ENCODE measurements at regions not wholly inside any gene's neighbourhood (a gene's known extent, or its start where the extent isn't known, plus 50 kb on each side); places are given as distances from the start of the nearest gene placed in this dataset.

DNA sequence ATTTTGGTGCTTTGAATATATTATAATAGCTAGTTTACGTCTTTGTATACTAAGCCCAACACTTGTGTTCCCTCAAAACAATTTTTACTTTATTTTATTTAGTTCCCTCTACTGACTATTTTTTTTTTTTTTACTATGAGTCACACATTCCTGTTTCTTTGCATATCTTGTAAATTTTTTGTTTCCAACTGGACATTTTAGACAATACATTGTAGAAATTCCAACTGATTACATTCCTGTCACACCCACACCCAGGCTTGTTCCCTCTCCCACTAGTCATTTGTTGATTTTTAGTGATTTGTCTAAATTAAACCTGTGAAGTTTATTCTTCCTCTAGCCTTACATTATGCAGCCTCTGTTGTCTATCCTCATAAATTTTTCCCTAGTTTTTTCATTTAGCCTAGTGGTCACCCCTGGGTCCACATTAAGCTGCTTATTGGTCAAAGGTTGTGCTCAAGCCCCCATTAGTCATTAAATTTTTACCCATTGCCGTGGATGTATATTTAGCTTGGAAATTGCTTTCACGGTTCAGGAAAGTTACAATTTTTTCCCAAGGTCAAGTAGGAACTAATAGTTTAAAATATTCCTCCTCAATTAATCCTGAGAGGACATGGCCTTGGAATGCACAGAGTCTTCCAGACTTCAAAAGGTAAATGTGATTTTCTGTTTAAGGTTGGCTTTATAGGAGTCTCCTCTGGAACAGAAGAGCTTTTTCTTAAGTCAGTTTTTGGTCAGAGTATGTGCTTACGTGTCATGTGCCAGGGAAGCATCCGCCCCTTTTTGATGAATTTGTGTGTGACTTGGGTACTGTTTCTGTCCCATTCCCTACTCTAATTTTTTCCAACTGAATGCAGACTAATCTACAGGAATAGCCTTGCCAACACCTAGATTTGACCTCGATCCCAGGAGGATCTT, 207.6 kb upstream of the TMEM72 start:
- DNase-seq (ENCODE audit: insufficient read length) (no peak), FAIRE-seq (no peak)
- TF ChIP-seq POLR2A (IDR thresholded peaks at IDR 0.05; ENCODE audit: low read depth, low read length), result no peak
- no peak for TF ChIP-seq POLR2AphosphoS5 (IDR thresholded peaks at IDR 0.05; ENCODE audit: low read depth, low read length)
- no peak for TF ChIP-seq TAF1 (IDR thresholded peaks at IDR 0.05; ENCODE audit: borderline replicate concordance, low read depth, low read length)

DNA sequence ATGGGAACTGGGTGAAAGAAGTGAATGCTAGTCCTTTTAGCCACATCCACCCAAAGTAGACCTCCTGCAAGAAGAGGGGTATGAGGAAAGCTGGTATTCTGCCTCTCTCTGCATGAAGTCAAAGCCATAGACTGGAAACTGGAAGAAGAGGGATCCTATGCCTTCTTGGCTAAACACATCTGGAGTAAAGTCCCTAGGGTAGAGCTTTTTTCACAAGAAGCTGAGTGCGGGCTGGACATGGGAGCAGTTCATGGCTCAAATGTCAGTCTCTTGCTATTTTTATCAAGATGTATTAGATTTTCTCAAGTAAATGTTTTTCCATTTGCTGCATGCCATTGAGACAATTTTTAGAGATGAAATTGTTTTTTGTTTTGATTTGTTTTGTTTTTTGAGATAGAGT, 206.5 kb upstream of the TMEM72 start:
- no peak for DNase-seq (ENCODE audit: insufficient read length)

DNA sequence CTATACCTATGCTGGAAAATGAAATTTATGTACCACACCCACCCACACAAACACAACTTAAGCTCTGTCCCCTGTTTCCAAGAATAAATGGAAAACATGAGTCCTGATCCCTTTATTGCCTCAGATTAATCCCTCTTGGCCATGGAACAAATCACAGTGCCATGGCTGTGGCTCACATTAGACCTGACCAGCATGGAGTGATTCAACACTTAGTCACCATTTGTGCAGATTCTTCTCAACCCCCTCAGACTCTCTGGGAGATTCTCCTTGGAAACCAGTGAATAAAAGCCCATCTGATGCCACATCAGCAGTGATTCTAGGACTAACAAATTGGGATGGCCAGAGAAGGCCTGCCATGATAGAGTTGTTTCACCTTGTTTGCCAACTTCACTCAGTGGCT, 204.4 kb upstream of the TMEM72 start:
- FAIRE-seq, result no peak
- DNase-seq (ENCODE audit: insufficient read length), result no peak
- TF ChIP-seq POLR2A (IDR thresholded peaks at IDR 0.05; ENCODE audit: low read depth, low read length), result no peak
- no peak for TF ChIP-seq TAF1 (IDR thresholded peaks at IDR 0.05; ENCODE audit: borderline replicate concordance, low read depth, low read length)
- TF ChIP-seq POLR2AphosphoS5 (IDR thresholded peaks at IDR 0.05; ENCODE audit: low read depth, low read length), result no peak

More for the DNA sequence above, 206.5 kb upstream of the TMEM72 start:
- no peak for TF ChIP-seq POLR2A (IDR thresholded peaks at IDR 0.05; ENCODE audit: low read depth, low read length)
- TF ChIP-seq TAF1 (IDR thresholded peaks at IDR 0.05; ENCODE audit: borderline replicate concordance, low read depth, low read length), result no peak
- no peak for TF ChIP-seq POLR2AphosphoS5 (IDR thresholded peaks at IDR 0.05; ENCODE audit: low read depth, low read length)
- FAIRE-seq, result no peak

DNA sequence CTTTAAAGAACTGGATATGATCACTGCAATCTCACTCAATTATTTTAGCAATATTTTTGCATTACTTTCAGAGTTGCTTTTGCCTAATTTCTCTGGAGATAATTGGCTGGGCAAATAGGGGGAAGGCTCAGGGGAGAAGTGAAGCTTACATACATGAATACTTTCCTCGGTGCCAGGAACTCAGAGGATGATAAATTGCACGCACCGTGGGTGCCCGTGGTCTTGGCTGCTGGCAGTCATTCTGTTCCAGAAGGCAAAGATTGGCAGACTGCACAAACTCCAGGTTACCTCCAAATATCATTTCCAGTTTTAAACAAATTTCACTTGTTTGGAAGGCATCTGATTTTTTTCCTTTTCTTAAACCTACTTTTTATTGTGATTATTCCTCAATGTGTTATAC, 197.8 kb upstream of the TMEM72 start:
- no peak for DNase-seq (ENCODE audit: insufficient read length)
- FAIRE-seq, result no peak
- no peak for TF ChIP-seq POLR2AphosphoS5 (IDR thresholded peaks at IDR 0.05; ENCODE audit: low read depth, low read length)
- TF ChIP-seq TAF1 (IDR thresholded peaks at IDR 0.05; ENCODE audit: borderline replicate concordance, low read depth, low read length), result no peak
- no peak for TF ChIP-seq POLR2A (IDR thresholded peaks at IDR 0.05; ENCODE audit: low read depth, low read length)

DNA sequence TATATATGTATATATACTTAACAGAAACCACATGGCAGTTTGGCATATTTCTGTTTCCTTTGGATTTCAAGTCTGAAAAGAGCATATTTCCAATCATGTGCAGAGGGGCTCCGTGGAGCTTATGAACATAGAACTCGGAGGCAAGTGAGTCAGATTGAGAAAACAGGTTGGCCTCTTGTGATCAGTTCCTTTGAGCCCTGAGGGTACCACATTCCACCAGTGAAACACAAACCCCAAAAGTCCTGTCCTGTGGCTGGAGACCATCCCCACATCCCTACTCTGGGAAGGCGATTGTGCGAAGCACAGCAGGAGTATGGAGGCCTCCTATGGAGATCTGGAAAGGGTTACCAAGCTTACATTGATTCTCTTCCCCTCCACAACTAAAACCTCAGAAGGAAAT, 196.7 kb upstream of the TMEM72 start:
- FAIRE-seq, result no peak
- no peak for DNase-seq (ENCODE audit: insufficient read length)
- TF ChIP-seq POLR2A (IDR thresholded peaks at IDR 0.05; ENCODE audit: low read depth, low read length) (no peak), TAF1 (IDR thresholded peaks at IDR 0.05; ENCODE audit: borderline replicate concordance, low read depth, low read length) (no peak), POLR2AphosphoS5 (IDR thresholded peaks at IDR 0.05; ENCODE audit: low read depth, low read length) (no peak)

DNA sequence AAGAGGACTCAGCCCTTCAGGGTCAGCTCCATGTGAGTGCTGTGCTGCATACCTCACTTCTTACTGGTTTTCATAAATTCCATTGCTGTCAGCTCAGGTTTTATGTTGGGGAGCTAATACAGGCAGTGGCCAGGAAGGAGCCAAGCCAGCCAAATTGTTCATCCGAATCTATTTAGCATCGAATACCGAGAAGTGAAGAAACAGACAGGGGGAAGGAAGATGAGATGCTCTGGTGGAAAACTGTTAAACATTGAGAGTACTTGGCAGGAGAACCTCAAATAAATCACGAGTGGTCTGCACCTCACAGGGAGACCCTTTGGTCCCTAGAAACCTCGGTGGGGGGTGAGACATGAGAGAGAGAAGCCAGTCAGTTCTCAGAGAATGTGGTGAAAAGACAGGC, 196.0 kb upstream of the TMEM72 start:
- TF ChIP-seq POLR2A (IDR thresholded peaks at IDR 0.05; ENCODE audit: low read depth, low read length), result no peak
- no peak for TF ChIP-seq POLR2AphosphoS5 (IDR thresholded peaks at IDR 0.05; ENCODE audit: low read depth, low read length)
- no peak for TF ChIP-seq TAF1 (IDR thresholded peaks at IDR 0.05; ENCODE audit: borderline replicate concordance, low read depth, low read length)
- DNase-seq (ENCODE audit: insufficient read length), result no peak
- FAIRE-seq, result no peak

DNA sequence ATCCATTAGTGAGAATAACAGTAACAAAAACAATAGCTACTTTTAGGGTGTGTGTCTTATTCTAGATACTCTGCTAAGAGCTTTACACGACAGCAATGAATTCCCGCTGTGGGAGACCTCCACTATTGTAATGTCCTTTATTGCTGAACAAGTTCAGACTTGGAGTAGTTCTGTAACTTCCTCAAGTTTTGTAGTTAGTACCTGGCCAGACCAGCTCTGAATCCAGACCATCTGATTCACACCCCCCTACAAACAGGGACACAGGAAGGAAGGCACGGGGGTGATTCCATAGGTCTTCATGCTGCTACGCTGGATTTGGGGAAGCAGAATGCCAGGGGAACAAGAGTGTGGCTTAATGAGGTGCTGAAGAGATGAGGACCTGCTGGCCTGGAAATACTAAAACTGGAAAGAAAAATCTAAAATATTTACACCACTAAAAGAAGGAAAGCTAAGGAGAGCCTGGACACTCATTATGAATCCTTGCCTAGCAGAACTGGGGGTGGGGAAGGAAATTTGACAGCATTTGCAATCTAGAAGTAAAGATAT, 194.6 kb upstream of the TMEM72 start:
- DNase-seq (ENCODE audit: insufficient read length) (no peak), FAIRE-seq (no peak)
- TF ChIP-seq TAF1 (IDR thresholded peaks at IDR 0.05; ENCODE audit: borderline replicate concordance, low read depth, low read length) (no peak), POLR2AphosphoS5 (IDR thresholded peaks at IDR 0.05; ENCODE audit: low read depth, low read length) (no peak), POLR2A (IDR thresholded peaks at IDR 0.05; ENCODE audit: low read depth, low read length) (no peak)

DNA sequence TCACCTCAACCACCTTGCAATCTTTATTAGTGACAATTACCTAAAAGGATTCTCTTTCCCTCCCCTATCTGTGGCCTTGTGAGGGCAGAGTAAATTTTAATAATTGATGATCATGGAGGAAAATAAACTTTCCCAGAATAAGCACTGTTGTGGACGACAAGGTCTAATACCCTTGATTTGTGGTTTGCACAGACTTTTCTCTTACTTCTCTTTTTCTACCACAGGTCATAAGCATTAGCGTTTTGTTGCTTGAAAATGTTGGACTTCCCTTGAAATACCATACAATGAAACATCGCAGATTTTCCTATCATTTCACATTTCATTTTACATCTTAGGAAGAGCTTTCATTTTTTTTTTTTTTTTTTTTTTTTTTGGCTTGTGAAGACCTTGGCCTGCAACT, 188.1 kb upstream of the TMEM72 start:
- DNase-seq (ENCODE audit: insufficient read length), result no peak
- no peak for FAIRE-seq
- no peak for TF ChIP-seq TAF1 (IDR thresholded peaks at IDR 0.05; ENCODE audit: borderline replicate concordance, low read depth, low read length)
- no peak for TF ChIP-seq POLR2A (IDR thresholded peaks at IDR 0.05; ENCODE audit: low read depth, low read length)
- no peak for TF ChIP-seq POLR2AphosphoS5 (IDR thresholded peaks at IDR 0.05; ENCODE audit: low read depth, low read length)

DNA sequence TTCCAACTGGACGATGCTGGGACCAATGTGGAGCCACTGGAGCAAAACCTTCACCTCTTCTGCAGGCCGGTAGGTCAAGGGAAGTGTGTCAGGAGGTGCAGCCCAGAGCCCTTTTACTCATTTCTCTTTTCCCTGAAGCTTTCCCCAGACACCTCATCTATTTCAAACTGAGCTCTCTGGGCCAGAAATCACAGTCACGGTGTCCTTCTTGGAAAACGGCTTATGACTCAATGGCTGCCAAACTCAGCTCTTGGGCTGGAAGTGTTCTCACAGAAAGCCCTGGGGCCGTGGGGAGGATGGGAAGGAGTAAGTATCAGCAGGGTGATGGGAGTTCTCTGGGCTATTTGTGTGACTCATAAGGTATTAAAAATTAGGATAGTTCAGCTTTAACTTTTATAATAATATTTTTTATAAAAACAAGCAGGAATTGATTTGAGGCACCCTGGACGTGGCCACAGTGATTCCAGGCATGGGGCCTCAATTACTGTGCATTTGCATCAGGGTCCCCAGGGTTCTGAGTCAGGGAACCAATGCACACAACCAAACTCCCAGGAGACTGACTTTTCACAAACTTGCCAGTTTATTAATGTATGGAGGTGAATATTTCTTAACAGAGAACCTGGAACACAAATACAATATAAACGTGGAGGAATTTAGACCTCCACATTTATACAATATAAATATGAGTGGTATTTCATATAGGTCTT, 187.4 kb upstream of the TMEM72 start:
- FAIRE-seq (no peak), DNase-seq (ENCODE audit: insufficient read length) (no peak)
- TF ChIP-seq POLR2A (IDR thresholded peaks at IDR 0.05; ENCODE audit: low read depth, low read length), result no peak
- no peak for TF ChIP-seq TAF1 (IDR thresholded peaks at IDR 0.05; ENCODE audit: borderline replicate concordance, low read depth, low read length)
- TF ChIP-seq POLR2AphosphoS5 (IDR thresholded peaks at IDR 0.05; ENCODE audit: low read depth, low read length), result no peak

DNA sequence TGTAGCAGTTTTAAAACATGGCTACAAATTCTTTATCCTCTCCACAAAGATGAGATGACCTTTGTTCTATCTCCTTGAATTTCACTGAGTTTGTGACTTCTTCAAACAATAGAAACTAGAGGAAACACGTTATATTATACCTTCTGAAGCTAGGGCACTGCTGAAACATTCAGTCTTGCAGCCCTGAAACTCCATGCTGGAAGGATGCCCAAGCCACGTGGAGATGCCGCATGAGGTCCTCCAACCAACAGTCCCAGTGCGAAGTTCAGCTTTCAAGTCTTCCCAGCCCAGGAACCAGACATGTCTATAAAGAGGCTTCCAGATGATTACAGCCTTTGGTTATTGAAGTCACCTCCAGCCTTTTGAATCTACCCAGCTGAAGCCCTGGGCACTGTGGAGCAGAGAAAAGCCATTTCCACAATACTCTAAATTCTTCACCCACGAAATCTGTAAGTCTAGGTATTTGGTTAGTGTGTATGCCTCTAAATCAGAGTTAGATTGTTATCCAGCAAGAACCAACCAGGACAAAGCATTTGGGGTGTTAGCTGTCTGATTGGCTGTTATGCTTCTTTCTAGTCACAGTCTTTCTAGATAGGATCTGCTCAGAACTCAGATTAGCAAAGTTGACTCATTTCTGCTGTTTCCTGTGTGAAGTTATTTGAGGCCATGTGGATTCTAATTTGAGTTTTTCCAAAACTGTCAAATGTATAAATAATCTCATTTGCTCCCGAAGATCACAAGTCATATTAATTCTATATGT, 186.5 kb upstream of the TMEM72 start:
- TF ChIP-seq POLR2A (IDR thresholded peaks at IDR 0.05; ENCODE audit: low read depth, low read length) (no peak), POLR2AphosphoS5 (IDR thresholded peaks at IDR 0.05; ENCODE audit: low read depth, low read length) (no peak), TAF1 (IDR thresholded peaks at IDR 0.05; ENCODE audit: borderline replicate concordance, low read depth, low read length) (no peak)
- FAIRE-seq (no peak), DNase-seq (ENCODE audit: insufficient read length) (no peak)

DNA sequence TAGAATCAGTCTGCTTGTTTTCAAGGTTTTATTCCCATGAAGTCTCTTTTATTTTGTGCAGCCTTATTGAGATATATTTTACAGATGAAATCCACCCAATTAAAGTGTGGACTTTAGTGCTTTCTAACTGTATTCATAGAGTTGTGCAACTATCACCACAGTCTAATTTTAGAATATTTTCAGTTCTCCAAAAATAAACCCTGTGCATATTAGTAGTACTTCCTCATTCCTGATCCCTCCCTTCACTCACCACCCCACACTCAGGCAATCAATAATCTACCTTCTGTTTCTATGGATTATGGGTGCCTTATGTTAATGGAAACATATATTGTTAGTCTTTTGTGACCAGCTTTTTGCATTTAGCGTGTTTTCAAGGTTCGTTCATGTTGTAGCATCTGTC, 185.7 kb upstream of the TMEM72 start:
- no peak for DNase-seq (ENCODE audit: insufficient read length)
- no peak for TF ChIP-seq POLR2AphosphoS5 (IDR thresholded peaks at IDR 0.05; ENCODE audit: low read depth, low read length)
- no peak for TF ChIP-seq TAF1 (IDR thresholded peaks at IDR 0.05; ENCODE audit: borderline replicate concordance, low read depth, low read length)
- no peak for TF ChIP-seq POLR2A (IDR thresholded peaks at IDR 0.05; ENCODE audit: low read depth, low read length)
- FAIRE-seq, result no peak
